Liver (tissue), 8 donors: ENCODE measurements at regions not wholly inside any gene's neighbourhood (a gene's known extent, or its start where the extent isn't known, plus 50 kb on each side); places are given as distances from the start of the nearest gene placed in this dataset.

Source experiments
- DNase-seq: peaks from one replicate; pipeline ENCODE4 v3.0.0-alpha.2; 2017; ENCODE audit warnings: low spot score
- H3K27ac ChIP-seq, 2 donors: one replicate each; pipeline ENCODE4 v1.7.0; 2013; ENCODE audit warnings: inconsistent platforms in 2 of 2, low read length in 2 of 2, control low read depth in 1 of 2, low read depth in 1 of 2, mild to moderate bottlenecking in 1 of 2
- H3K27me3 ChIP-seq, 4 donors: one replicate each; pipeline versions ENCODE4 v1.6.1 to v1.7.0; 2013; ENCODE audit warnings: low read length in 3 of 4, inconsistent platforms in 1 of 4, mild to moderate bottlenecking in 1 of 4, moderate library complexity in 1 of 4; ENCODE audit not compliant: control insufficient read depth in 4 of 4, insufficient read depth in 4 of 4
- H3K36me3 ChIP-seq, 4 donors: one replicate each; pipeline versions ENCODE4 v1.6.1 to v1.7.0; 2013; ENCODE audit warnings: low read length in 3 of 4, mild to moderate bottlenecking in 3 of 4, low read depth in 1 of 4, moderate library complexity in 1 of 4; ENCODE audit not compliant: control insufficient read depth in 4 of 4, insufficient read depth in 3 of 4
- H3K4me1 ChIP-seq, 4 donors: one replicate each; pipeline versions ENCODE4 v1.6.1 to v1.7.0; 2013; ENCODE audit warnings: low read length in 3 of 4, mild to moderate bottlenecking in 3 of 4, moderate library complexity in 1 of 4; ENCODE audit not compliant: control insufficient read depth in 4 of 4, insufficient read depth in 4 of 4
- H3K4me3 ChIP-seq, 3 donors: one replicate each; pipeline versions ENCODE4 v1.6.1 to v1.7.0; 2013; ENCODE audit warnings: low read length in 3 of 3, control low read depth in 1 of 3, low read depth in 1 of 3, mild to moderate bottlenecking in 1 of 3
- H3K9ac ChIP-seq, 2 donors: one replicate each; pipeline ENCODE4 v1.7.0; 2013; ENCODE audit warnings: low read length in 2 of 2, mild to moderate bottlenecking in 2 of 2, moderate library complexity in 2 of 2, control low read depth in 1 of 2, low read depth in 1 of 2
- H3K9me3 ChIP-seq, 4 donors: one replicate each; pipeline versions ENCODE4 v1.6.1 to v1.7.0; 2013; ENCODE audit warnings: low read length in 3 of 4; ENCODE audit not compliant: control insufficient read depth in 4 of 4
- EGR1 ChIP-seq, 2 donors: IDR thresholded peaks; 2 replicates each; pipeline ENCODE4 v1.6.1; 2016 to 2018; ENCODE audit warnings: antibody characterized with exemption in 2 of 2, low read depth in 2 of 2
- FOXA1 ChIP-seq: IDR thresholded peaks from 2 replicates; pipeline ENCODE4 v1.6.1; 2016; ENCODE audit warnings: antibody characterized with exemption
- FOXA2 ChIP-seq: IDR thresholded peaks from 2 replicates; pipeline ENCODE4 v1.6.1; 2016; ENCODE audit warnings: antibody characterized with exemption
- GABPA ChIP-seq, 2 donors: IDR thresholded peaks in 1 of 2; conservative IDR thresholded peaks in 1 of 2; 2 replicates each; pipeline ENCODE4 v1.6.1; 2016; ENCODE audit warnings: antibody characterized with exemption in 2 of 2, mild to moderate bottlenecking in 1 of 2, moderate library complexity in 1 of 2
- HNF4G ChIP-seq: IDR thresholded peaks from 2 replicates; pipeline ENCODE4 v1.6.1; 2016; ENCODE audit warnings: antibody characterized with exemption
- JUND ChIP-seq, 2 donors: IDR thresholded peaks; 2 replicates each; pipeline ENCODE4 v1.6.1; 2016; ENCODE audit warnings: antibody characterized with exemption in 2 of 2
- NR2F2 ChIP-seq: IDR thresholded peaks from 2 replicates; pipeline ENCODE4 v1.6.1; 2016; ENCODE audit warnings: antibody characterized with exemption
- RXRA ChIP-seq, 2 donors: IDR thresholded peaks; 2 replicates each; pipeline ENCODE4 v1.6.1; 2017 to 2018; ENCODE audit warnings: antibody characterized with exemption in 2 of 2, mild to moderate bottlenecking in 1 of 2
- TAF1 ChIP-seq: conservative IDR thresholded peaks from 2 replicates; pipeline ENCODE4 v1.6.1; 2016; ENCODE audit warnings: antibody characterized with exemption, mild to moderate bottlenecking
- YY1 ChIP-seq: IDR thresholded peaks from 2 replicates; pipeline ENCODE4 v1.6.1; 2016; ENCODE audit warnings: antibody characterized with exemption, mild to moderate bottlenecking
- WGBS: extraction: QIAGEN DNeasy Blood & Tissue Kit; methylation state at CpG from one replicate; pipeline ENCODE4 v1.1.7; 2013; 5-methylcytosine and 5-hydroxymethylcytosine counted together
- TF ChIP-seq, protein P1 (sequence below): IDR thresholded peaks from 2 replicates; pipeline ENCODE4 v1.6.1; 2016; ENCODE audit warnings: antibody characterized with exemption
- TF ChIP-seq, protein P2 (sequence below): IDR thresholded peaks from 2 replicates; pipeline ENCODE4 v1.6.1; 2016; ENCODE audit warnings: antibody characterized with exemption, mild to moderate bottlenecking
- TF ChIP-seq, protein P3 (sequence below): fragments of 150-350 bp; IDR thresholded peaks from 2 replicates; pipeline ENCODE4 v1.5.1; 2017; ENCODE audit warnings: improper control_type of control experiment, low read depth, low read length; ENCODE audit not compliant: missing input control
- TF ChIP-seq, protein P4 (sequence below): IDR thresholded peaks from 2 replicates; pipeline ENCODE4 v1.6.1; 2016; ENCODE audit warnings: antibody characterized with exemption
- donor health status: healthy.
- donor health status: healthy.
- donor health status: healthy.
- donor health status: healthy.
- donor health status: healthy.

DNA sequence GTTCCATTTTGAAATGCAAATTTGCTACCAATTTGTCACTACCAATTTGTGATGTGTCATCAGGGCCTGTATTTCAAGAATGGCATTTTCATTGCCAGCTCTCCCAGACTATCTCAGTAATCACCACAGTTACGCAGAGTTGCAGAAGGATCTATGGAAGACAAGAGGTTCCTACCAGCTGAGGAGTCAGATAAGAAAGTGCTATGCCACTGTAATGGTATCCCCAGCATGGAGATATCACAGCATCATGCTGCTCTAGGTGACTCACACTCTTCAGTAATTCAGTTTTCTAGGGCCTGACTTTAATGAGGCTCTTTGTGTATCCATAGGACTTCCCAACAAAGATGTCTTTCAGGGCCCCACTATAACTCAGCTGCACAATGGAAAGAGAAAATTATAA is 490.3 kb downstream of the ARHGEF28 start:
- Histone ChIP-seq H3K9me3 (peaks cover 0 to 3% (median 1%) of the 10 kb centered on the region in 4 donors), H3K27me3 (no peaks in the 10 kb centered on the region), H3K36me3 (no peaks in the 10 kb centered on the region), H3K27ac (no peak overlapping the region), H3K4me1 (no peaks in the 10 kb centered on the region), H3K4me3 (no peak overlapping the region), H3K9ac (no peak overlapping the region)
- TF ChIP-seq HNF4G (no peak), NR2F2 (no peak), EGR1 (IDR thresholded peaks at IDR 0.05; ENCODE audit: low read depth in 2 of 2) (no peak)
- TF ChIP-seq, protein P1, sequence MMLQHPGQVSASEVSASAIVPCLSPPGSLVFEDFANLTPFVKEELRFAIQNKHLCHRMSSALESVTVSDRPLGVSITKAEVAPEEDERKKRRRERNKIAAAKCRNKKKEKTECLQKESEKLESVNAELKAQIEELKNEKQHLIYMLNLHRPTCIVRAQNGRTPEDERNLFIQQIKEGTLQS, result no peak
- no peak for DNase-seq
- 92% methylated on average over 1 of the region's 1 CpG for WGBS

DNA sequence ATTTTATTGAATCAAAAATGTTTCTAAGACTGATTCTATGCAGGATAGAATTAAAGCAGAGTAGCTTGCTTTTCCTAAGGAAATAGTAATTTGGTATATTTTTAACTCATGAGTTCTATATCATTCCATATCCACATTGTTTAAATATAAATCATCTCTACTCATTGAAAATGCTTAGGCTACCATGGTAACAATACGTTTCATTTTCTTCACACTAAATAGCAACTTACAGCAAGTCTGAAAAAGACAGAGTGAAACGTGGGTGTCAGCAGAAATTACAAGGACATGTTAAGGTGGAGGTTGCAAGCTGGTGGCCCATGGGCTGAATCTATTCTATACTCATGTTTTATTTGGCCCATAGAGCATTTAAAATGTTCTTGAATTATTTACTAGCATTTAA is 487.9 kb downstream of the ARHGEF28 start:
- Histone ChIP-seq H3K27me3 (no peaks in the 10 kb centered on the region), H3K27ac (no peak overlapping the region), H3K4me3 (no peak overlapping the region), H3K9me3 (peaks cover 0 to 2% (median 0%) of the 10 kb centered on the region in 4 donors), H3K36me3 (no peaks in the 10 kb centered on the region), H3K9ac (no peak overlapping the region), H3K4me1 (no peaks in the 10 kb centered on the region)
- TF ChIP-seq, protein P1, result no peak
- TF ChIP-seq HNF4G (no peak), FOXA2 (no peak), GABPA (IDR thresholded peaks at IDR 0.05 in 1 of 2, conservative IDR thresholded peaks at IDR 0.05 in 1 of 2) (no peak), YY1 (no peak), FOXA1 (no peak), TAF1 (no peak), RXRA (IDR thresholded peaks at IDR 0.05) (no peak)
- TF ChIP-seq, protein P2, sequence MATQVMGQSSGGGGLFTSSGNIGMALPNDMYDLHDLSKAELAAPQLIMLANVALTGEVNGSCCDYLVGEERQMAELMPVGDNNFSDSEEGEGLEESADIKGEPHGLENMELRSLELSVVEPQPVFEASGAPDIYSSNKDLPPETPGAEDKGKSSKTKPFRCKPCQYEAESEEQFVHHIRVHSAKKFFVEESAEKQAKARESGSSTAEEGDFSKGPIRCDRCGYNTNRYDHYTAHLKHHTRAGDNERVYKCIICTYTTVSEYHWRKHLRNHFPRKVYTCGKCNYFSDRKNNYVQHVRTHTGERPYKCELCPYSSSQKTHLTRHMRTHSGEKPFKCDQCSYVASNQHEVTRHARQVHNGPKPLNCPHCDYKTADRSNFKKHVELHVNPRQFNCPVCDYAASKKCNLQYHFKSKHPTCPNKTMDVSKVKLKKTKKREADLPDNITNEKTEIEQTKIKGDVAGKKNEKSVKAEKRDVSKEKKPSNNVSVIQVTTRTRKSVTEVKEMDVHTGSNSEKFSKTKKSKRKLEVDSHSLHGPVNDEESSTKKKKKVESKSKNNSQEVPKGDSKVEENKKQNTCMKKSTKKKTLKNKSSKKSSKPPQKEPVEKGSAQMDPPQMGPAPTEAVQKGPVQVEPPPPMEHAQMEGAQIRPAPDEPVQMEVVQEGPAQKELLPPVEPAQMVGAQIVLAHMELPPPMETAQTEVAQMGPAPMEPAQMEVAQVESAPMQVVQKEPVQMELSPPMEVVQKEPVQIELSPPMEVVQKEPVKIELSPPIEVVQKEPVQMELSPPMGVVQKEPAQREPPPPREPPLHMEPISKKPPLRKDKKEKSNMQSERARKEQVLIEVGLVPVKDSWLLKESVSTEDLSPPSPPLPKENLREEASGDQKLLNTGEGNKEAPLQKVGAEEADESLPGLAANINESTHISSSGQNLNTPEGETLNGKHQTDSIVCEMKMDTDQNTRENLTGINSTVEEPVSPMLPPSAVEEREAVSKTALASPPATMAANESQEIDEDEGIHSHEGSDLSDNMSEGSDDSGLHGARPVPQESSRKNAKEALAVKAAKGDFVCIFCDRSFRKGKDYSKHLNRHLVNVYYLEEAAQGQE, result no peak
- TF ChIP-seq, protein P3, sequence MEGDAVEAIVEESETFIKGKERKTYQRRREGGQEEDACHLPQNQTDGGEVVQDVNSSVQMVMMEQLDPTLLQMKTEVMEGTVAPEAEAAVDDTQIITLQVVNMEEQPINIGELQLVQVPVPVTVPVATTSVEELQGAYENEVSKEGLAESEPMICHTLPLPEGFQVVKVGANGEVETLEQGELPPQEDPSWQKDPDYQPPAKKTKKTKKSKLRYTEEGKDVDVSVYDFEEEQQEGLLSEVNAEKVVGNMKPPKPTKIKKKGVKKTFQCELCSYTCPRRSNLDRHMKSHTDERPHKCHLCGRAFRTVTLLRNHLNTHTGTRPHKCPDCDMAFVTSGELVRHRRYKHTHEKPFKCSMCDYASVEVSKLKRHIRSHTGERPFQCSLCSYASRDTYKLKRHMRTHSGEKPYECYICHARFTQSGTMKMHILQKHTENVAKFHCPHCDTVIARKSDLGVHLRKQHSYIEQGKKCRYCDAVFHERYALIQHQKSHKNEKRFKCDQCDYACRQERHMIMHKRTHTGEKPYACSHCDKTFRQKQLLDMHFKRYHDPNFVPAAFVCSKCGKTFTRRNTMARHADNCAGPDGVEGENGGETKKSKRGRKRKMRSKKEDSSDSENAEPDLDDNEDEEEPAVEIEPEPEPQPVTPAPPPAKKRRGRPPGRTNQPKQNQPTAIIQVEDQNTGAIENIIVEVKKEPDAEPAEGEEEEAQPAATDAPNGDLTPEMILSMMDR, result no peak
- TF ChIP-seq, protein P4, sequence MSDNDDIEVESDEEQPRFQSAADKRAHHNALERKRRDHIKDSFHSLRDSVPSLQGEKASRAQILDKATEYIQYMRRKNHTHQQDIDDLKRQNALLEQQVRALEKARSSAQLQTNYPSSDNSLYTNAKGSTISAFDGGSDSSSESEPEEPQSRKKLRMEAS, result no peak
- no peak for DNase-seq
- 75% methylated on average over 2 of the region's 2 CpGs for WGBS

DNA sequence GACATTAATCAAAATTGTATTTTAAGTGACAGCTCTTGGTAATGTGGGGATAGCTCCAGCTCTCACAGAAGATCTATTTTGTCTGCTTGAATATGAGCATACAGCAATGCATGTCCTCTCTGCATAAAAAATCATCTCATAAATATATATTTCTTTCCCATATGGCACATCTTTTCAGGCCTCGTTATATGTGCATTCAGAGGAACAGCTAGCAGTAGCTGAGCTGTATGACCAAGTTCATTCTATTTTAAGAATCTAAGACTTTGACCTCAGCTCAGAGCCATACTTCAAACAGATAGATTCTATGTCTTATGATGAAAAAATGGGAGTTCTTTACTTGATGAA is 487.2 kb downstream of the ARHGEF28 start:
- Histone ChIP-seq H3K4me1 (no peaks in the 10 kb centered on the region), H3K9me3 (no peaks in the 10 kb centered on the region), H3K4me3 (no peak overlapping the region), H3K36me3 (no peaks in the 10 kb centered on the region), H3K27ac (no peak overlapping the region), H3K27me3 (no peaks in the 10 kb centered on the region), H3K9ac (no peak overlapping the region)
- no peak for DNase-seq
- WGBS, result 51% methylated on average over 1 of the region's 1 CpG
- no peak for TF ChIP-seq JUND (IDR thresholded peaks at IDR 0.05)
- no peak for TF ChIP-seq YY1
- TF ChIP-seq, protein P4, result no peak
- no peak for TF ChIP-seq TAF1
